Activated CD8-positive, alpha-beta memory T cell treated with anti-CD3 and anti-CD28 coated beads for 4 hours (primary cell): ENCODE measurements at regions not wholly inside any gene's neighbourhood (a gene's known extent, or its start where the extent isn't known, plus 50 kb on each side); places are given as distances from the start of the nearest gene placed in this dataset.

Experiments used
- DNase-seq, 2 donors: peaks; one replicate each; pipeline ENCODE4 v3.0.0-alpha.2; 2020; ENCODE audit warnings: low read depth in 2 of 2

- no peak for DNase-seq
Observed at GRCh38 chr7:24521917-24522623, 51.2 kb upstream of the PALS2 start.
